ENCODE measurements at regions not wholly inside any gene's neighbourhood (a gene's known extent, or its start where the extent isn't known, plus 50 kb on each side); places are given as distances from the start of the nearest gene placed in this dataset.

- TF ChIP-seq CTCF (IDR thresholded peaks at IDR 0.05) = no peak
- TF ChIP-seq POLR2A (IDR thresholded peaks at IDR 0.05) = peak; percentile 25 to 78 (median 69)
These were observed 199.5 kb upstream of the NFE2L3 start for GRCh38 chr7:25952261-25953057.
